ENCODE measurements at regions not wholly inside any gene's neighbourhood (a gene's known extent, or its start where the extent isn't known, plus 50 kb on each side); places are given as distances from the start of the nearest gene placed in this dataset.
"Not testable (repeated sequence)": the region's sequence is repeated elsewhere in the genome, so short reads cannot be mapped to it uniquely, and the experiment has no call there.

GRCh38 chr12:34218193-34219045 is 196.1 kb downstream of the ALG10 start:
- no peaks in the 10 kb centered on the region; the same call in 1 of the 2 replicates for H3K27me3 ChIP-seq (replicated peaks; ENCODE audit: control insufficient read depth, insufficient read depth, low read length)
- H3K36me3 ChIP-seq (ENCODE audit: control insufficient read depth, insufficient read depth, low read length), result no peaks in the 10 kb centered on the region
- peak; percentile 74 to 79 for DNase-seq
- H3K9me3 ChIP-seq, result no peaks in the 10 kb centered on the region
- Mint-ChIP-seq H3K4me1 (ENCODE audit: low read depth, unreplicated experiment) (no peaks in the 10 kb centered on the region), H3K9me3 (ENCODE audit: unreplicated experiment) (no peaks in the 10 kb centered on the region), H3K27ac (ENCODE audit: unreplicated experiment) (no peak overlapping the region), H3K36me3 (ENCODE audit: insufficient read depth, unreplicated experiment) (no peaks in the 10 kb centered on the region), H3K27me3 (ENCODE audit: insufficient read depth, unreplicated experiment) (peaks cover 12% of the 10 kb centered on the region), H3K4me3 (ENCODE audit: unreplicated experiment) (peak overlapping the region; percentile 30)
- CTCF ChIA-PET, result interaction anchor here (0.7 kb wide), 1 partner anchor 22 kb away, joined by 3 read pairs; no protein-coding TSS in a partner anchor
- BruUV-seq (replicated peaks), result no TSS peak
- no peaks in the 10 kb centered on the region for H3K4me1 ChIP-seq
- POLR2A ChIA-PET, result no interaction called here
- peak; percentile 93 to 94 for TF ChIP-seq CTCF (IDR thresholded peaks at IDR 0.05; ENCODE audit: insufficient read depth in 1 of 2, low read depth in 1 of 2, low read length in 1 of 2, severe bottlenecking in 1 of 2, unreplicated experiment in 1 of 2)
- intact Hi-C loops (cut with micrococcal nuclease; ENCODE audit: unreplicated experiment), result loop anchor here (1.0 kb wide), 4 partner anchors 32 to 407 kb away; no protein-coding TSS in a partner anchor
- peak overlapping the region; percentile 12 for H3K4me3 ChIP-seq (ENCODE audit: low read depth, low read length)

- Histone ChIP-seq H3K4me3 (ENCODE audit: low read depth, low read length) (no peak overlapping the region), H3K36me3 (ENCODE audit: control insufficient read depth, insufficient read depth, low read length) (no peaks in the 10 kb centered on the region), H3K27me3 (replicated peaks; ENCODE audit: control insufficient read depth, insufficient read depth, low read length) (no peaks in the 10 kb centered on the region; the same call in 1 of the 2 replicates), H3K9me3 (no peaks in the 10 kb centered on the region), H3K4me1 (no peaks in the 10 kb centered on the region)
- ChIA-PET POLR2A (no interaction called here), CTCF (no interaction called here)
- Mint-ChIP-seq H3K4me3 (ENCODE audit: unreplicated experiment) (peak overlapping the region; percentile 30), H3K27ac (ENCODE audit: unreplicated experiment) (no peak overlapping the region), H3K9me3 (ENCODE audit: unreplicated experiment) (no peaks in the 10 kb centered on the region), H3K36me3 (ENCODE audit: insufficient read depth, unreplicated experiment) (no peaks in the 10 kb centered on the region), H3K27me3 (ENCODE audit: insufficient read depth, unreplicated experiment) (peaks cover 12% of the 10 kb centered on the region), H3K4me1 (ENCODE audit: low read depth, unreplicated experiment) (no peaks in the 10 kb centered on the region)
- no peak for DNase-seq
- no TSS peak for BruUV-seq (replicated peaks)
- TF ChIP-seq CTCF (IDR thresholded peaks at IDR 0.05; ENCODE audit: insufficient read depth in 1 of 2, low read depth in 1 of 2, low read length in 1 of 2, severe bottlenecking in 1 of 2, unreplicated experiment in 1 of 2), result no peak
- intact Hi-C loops (cut with micrococcal nuclease; ENCODE audit: unreplicated experiment), result no loop called here
These were observed 196.9 kb downstream of the ALG10 start for GRCh38 chr12:34219046-34219770.

- H3K4me1 ChIP-seq; H3K9me3 Mint-ChIP-seq (ENCODE audit: unreplicated experiment); H3K27ac Mint-ChIP-seq (ENCODE audit: unreplicated experiment); H3K4me1 Mint-ChIP-seq (ENCODE audit: low read depth, unreplicated experiment); DNase-seq; POLR2A ChIA-PET; intact Hi-C loops (cut with micrococcal nuclease; ENCODE audit: unreplicated experiment); BruUV-seq (replicated peaks); H3K27me3 ChIP-seq (replicated peaks; ENCODE audit: control insufficient read depth, insufficient read depth, low read length); H3K36me3 Mint-ChIP-seq (ENCODE audit: insufficient read depth, unreplicated experiment); H3K4me3 ChIP-seq (ENCODE audit: low read depth, low read length); H3K9me3 ChIP-seq; CTCF ChIA-PET; H3K36me3 ChIP-seq (ENCODE audit: control insufficient read depth, insufficient read depth, low read length); H3K4me3 Mint-ChIP-seq (ENCODE audit: unreplicated experiment): not testable (repeated sequence)
- peaks cover 12% of the 10 kb centered on the region for H3K27me3 Mint-ChIP-seq (ENCODE audit: insufficient read depth, unreplicated experiment)
These were observed 197.8 kb downstream of the ALG10 start for GRCh38 chr12:34220079-34220478.
